ENCODE measurements at regions not wholly inside any gene's neighbourhood (a gene's known extent, or its start where the extent isn't known, plus 50 kb on each side); places are given as distances from the start of the nearest gene placed in this dataset.

DNA sequence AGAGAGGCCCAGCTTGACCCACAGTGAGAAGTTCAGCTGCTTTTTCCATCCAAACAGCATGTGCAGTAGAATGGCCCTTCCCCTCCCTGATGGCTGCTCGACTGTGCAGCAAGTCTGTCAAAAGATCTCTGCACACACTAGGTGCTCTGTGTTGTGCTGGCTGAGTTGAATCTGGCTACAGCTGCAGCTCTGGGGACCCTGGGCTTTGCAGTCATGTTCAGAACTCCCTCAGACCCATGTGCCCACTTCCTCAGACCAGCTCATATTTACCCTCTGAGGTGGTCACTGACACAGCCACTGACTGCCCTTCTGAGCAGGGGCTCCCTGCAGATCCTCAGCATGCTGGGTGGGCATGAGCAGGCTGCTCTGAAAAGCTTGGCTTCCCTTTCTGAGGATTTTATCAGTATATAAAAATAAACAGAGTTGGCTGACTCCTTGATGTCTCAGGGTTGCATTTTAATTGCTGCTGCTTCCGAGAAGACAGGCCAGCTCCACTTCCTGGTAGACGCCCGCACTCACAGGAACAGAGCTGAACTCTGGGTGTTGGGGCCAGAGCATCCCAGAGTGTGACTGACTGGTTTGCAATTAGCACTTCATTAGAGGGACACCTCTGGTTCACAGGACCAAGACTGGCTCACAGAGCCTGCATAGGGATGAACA lies 507.9 kb downstream of the RPS24 start:
- peak in 1 of 2 donors; percentile 50 for DNase-seq
- ATAC-seq: peak; percentile 90

GRCh38 chr10:78542141-78542489 lies 508.5 kb downstream of the RPS24 start:
- DNase-seq (no peak), ATAC-seq (peak; percentile 65)
- intact Hi-C loops (cut with DNase I, micrococcal nuclease): no loop called here

More for the DNA sequence above, 507.9 kb downstream of the RPS24 start:
- intact Hi-C loops (cut with DNase I, micrococcal nuclease): no loop called here

- DNase-seq (no peak), ATAC-seq (no peak)
- intact Hi-C loops (cut with DNase I, micrococcal nuclease): no loop called here
Observed at GRCh38 chr10:78542521-78542920, 508.9 kb downstream of the RPS24 start.

DNA sequence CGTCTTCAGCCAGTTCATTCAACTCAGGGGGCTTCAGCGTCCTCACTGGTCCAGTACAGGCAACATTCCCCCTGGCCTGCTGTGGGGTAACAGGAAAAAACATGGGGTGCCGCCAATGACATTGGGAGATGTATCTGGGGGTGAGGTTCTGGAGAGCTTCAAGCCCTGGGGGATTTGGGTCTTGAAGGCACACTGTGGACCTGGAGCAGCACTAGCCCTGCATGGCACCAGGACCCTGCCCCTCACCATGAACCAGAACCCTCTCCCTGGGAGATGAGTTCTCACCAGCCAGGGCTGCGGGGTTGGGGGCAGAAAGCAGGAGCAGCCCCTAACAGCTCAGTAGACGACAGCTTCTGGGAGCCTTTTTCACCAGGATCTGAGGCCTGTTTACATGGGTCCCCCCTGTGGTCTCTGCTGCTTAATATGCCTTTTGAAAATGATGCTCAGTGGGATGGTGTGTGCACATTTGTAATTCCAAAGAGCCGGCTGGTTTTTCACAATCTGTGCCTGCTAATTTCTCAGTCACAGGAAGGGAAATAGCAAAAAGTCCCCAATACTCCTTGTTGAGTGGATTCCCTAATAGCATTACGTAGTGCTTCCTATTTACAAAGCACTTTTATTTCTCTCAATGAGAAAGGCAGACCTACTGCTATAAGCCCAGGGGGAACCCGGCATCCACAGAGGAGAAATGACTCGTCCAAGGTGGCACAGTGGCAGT lies 509.5 kb downstream of the RPS24 start:
- ATAC-seq (no peak), DNase-seq (no peak)
- intact Hi-C loops (cut with DNase I, micrococcal nuclease): no loop called here

DNA sequence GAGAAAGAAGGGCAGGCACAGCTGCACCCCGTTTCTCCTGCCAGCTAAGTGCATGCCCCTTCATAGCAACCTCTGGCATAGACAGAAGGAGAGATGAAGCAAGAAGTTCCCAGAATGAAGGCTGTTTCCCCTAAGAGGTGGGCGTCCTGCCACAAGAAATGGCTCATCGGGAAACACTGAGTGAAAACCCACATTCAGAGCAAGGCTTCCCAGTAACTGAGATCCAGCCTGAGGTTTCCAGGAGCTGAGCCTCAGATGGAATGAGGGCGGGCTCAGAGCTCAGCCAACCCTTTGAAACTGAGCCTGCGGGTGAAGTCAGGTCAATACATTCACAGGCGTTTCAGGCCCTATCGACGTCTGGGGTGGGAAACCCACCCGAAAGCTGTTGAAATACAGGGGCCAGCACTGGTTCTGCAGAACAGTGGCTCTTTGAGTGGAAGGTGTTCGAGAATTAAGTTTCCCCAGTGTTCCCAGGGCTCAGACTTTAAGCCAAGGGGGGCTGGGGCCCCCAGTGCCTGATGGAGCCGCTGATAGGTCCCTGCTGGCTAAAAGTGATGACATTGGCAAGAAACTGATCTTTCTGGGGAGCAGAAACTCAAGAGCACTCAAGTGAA lies 510.2 kb downstream of the RPS24 start:
- intact Hi-C loops (cut with DNase I, micrococcal nuclease): no loop called here
- peak in 1 of 2 donors; percentile 58 for DNase-seq
- no peak for ATAC-seq

DNA sequence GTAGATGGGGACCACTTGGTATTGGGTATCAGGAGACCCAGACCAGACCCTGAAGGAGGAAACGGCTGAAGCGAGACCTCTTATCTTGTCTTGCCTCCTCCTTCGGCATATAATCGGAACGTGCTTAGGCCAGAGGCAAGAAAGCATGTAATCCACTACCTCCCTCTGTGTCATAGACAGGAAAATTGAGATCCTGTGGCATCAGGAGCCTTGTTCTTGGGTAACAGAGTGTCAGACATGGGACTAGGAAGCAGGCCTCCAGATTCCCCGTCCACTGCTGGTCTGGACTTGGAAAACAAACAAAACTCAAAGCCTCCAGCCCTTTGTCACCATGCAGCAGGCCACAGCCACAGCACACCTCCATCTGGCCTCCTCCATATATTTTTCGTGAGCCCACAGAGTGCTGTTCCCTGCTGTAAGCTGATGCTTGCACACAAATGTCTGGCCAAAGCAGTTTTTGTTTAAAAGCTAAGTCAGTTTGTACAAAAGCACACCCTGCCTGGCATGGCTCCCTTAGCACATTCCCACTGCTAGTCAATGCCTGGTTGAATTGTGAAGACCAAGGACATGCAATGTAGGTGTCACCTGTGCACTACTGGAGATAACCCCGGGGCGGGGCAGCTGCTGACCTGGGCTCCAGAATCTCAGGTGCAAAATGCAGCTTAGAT lies 510.9 kb downstream of the RPS24 start:
- no peak for ATAC-seq
- no peak for DNase-seq
- intact Hi-C loops (cut with DNase I, micrococcal nuclease): no loop called here

DNA sequence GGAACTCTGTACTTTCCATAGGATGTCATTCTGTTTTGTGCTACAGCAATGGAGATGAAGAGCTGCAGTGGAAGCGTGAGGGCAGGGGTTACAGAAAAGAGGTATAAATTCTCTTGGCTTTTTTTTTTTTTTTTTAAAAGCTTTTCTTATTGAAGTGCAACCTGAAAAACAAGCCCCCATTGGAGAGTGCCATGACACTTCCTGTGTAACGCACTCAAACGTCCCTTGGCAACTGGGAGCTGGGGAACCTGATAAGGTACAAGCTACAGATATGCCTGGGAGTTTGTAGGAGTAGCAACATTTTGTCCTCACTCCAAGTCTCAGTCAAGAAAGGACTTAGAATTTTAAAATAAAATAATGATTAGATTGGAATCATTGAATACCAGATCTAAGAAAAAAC lies 512.1 kb downstream of the RPS24 start:
- intact Hi-C loops (cut with DNase I, micrococcal nuclease): no loop called here
- DNase-seq: no peak
- no peak for ATAC-seq

GRCh38 chr10:78547397-78547796 lies 513.7 kb downstream of the RPS24 start:
- no peak for DNase-seq
- no peak for ATAC-seq
- intact Hi-C loops (cut with DNase I, micrococcal nuclease): no loop called here

DNA sequence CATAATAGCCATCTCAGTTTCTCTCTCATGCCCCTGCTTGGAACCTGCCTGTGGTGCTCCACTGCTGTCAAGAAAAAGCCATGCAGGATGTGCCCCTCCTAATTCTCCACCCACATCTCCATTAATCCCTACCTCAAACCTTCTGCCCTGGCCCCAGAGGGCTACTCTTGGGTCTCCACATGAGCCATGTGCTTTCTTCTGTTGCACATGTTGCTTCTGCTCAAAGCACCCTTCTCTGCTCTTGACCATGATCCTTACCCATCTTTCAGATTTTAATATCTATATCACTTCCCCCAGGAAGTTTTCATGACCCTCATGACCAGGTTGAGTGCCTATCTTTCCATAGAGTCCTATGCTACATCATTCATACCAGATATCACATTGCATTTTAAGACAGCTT lies 514.2 kb downstream of the RPS24 start:
- no peak for DNase-seq
- no peak for ATAC-seq
- intact Hi-C loops (cut with DNase I, micrococcal nuclease): no loop called here

GRCh38 chr10:78548369-78548768 lies 514.7 kb downstream of the RPS24 start:
- intact Hi-C loops (cut with DNase I, micrococcal nuclease): no loop called here

DNA sequence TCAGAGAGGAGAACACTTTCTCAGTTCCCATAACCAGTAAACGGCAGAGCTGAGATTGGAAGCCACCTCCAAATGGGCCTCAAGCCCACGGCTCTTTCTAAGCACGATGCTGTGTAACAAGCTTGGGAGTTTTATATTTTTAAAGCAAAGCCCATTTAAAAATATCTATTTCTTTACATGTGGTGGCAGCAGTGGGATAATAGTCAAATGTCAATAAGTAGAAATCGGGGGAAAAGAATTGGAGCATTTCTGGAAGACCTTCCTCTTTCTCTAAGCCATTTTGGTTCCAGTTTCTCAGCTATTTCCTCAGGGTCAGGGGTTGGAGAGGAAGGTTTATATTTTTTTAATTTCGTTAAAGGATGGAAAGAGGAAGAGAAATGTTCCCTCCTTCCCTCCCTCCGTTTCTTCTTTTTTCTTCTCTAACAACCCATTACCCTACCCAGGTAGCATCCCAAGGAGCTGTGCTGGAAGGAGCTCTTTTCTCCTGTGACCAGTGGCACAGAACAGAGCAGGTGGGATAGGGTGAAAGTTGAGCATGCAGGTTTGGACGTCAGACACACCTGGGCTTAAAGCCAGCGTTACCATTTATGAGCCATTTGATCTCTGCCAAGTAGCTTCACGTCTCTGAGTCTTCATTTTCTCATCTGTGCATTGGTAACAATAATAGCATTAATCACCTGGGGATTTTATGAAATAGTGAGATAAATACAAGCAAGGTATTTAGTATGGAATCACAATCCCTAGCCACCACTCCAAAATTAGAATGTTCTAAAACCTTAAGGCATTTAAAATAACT lies 515.7 kb downstream of the RPS24 start:
- ATAC-seq: peak; percentile 82
- no peak for DNase-seq
- intact Hi-C loops (cut with DNase I, micrococcal nuclease): no loop called here

More at GRCh38 chr10:78548369-78548768, 514.7 kb downstream of the RPS24 start:
- DNase-seq (no peak), ATAC-seq (no peak)

DNA sequence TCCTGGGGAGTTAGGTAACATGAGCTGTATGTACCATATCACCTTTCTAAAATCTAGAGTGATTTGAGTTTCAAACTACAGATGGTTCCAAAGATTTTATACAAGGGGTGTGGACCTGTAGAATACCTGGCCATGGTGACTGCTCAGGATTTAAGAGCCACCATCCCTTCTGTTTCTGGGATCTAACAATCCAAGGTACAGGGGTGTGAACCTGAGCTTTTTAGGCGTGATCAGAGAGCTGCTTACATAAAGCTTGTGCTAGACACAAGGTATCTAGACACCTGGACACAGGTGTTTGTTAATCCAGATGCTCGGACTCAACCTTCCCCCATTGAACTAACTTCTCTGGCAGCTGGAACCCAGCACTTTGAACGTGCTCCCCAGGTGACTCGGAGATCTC lies 516.4 kb downstream of the RPS24 start:
- intact Hi-C loops (cut with DNase I, micrococcal nuclease): no loop called here
- DNase-seq: no peak
- peak; percentile 56 for ATAC-seq

- intact Hi-C loops (cut with DNase I, micrococcal nuclease): no loop called here
- DNase-seq (no peak), ATAC-seq (no peak)
Observed at GRCh38 chr10:78550716-78551115, 517.1 kb downstream of the RPS24 start.

- ATAC-seq: no peak
- intact Hi-C loops (cut with DNase I, micrococcal nuclease): no loop called here
- no peak for DNase-seq
Observed at GRCh38 chr10:78551184-78552005, 517.4 kb upstream of the ZMIZ1 start.

GRCh38 chr10:78552261-78552811 lies 516.4 kb upstream of the ZMIZ1 start:
- intact Hi-C loops (cut with DNase I, micrococcal nuclease): no loop called here
- ATAC-seq (no peak), DNase-seq (peak in 1 of 2 donors; percentile 73)

DNA sequence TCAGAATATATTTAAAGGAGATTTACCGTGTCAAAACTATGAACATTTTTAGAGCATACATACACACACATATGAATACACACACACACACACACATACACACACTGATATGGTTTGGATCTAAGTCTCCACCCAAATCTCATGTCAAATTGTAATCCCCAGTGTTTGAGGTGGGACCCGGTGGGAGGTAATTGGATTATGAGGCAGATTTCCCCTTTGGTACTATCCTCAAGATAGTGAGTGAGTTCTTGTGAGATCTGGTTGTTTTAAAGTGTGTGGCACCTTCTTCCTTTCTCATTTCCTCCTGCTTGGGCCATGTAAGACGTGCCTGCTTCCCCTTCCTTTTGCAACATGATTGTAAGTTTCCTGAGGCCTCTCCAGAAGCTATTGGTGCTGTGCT lies 515.0 kb upstream of the ZMIZ1 start:
- ATAC-seq (no peak), DNase-seq (no peak)
- intact Hi-C loops (cut with DNase I, micrococcal nuclease): no loop called here

GRCh38 chr10:78555128-78555527 lies 513.6 kb upstream of the ZMIZ1 start:
- intact Hi-C loops (cut with DNase I, micrococcal nuclease): no loop called here
- peak; percentile 39 for ATAC-seq
- no peak for DNase-seq
